Endothelial cell of umbilical vein (primary cell): ENCODE measurements at regions not wholly inside any gene's neighbourhood (a gene's known extent, or its start where the extent isn't known, plus 50 kb on each side); places are given as distances from the start of the nearest gene placed in this dataset.

Experiments
- BruUV-seq: library from RNA; stranded (reverse); fragments of 400-500 nt; replicated peaks from 2 replicates; lab custom pipeline; 2021; lab: Mats Ljungman, UMichigan
- CTCF ChIA-PET: fragments of 300-600, 350-600 bp; sonication (Branson Sonifier 250); formaldehyde crosslinking; loops from one replicate; lab custom pipeline; 2021; ENCODE audit warnings: antibody characterized with exemption, inconsistent platforms; lab: Charles Lee
- POLR2A ChIA-PET: fragments of 300-600, 350-600 bp; sonication (Branson Sonifier 250); formaldehyde crosslinking; loops from one replicate; lab custom pipeline; 2021; ENCODE audit warnings: antibody characterized with exemption, inconsistent platforms; lab: Charles Lee
- DNase-seq: peaks from one replicate; pipeline ENCODE4 v3.0.0-alpha.2; 2011; ENCODE audit warnings: low read depth, low spot score
- FAIRE-seq: peaks from 2 replicates; lab custom pipeline; 2011; peaks lifted over from hg19 to GRCh38; lab: Jason Lieb, UNC
- H2AFZ ChIP-seq: 2 replicates; pipeline ENCODE4 v1.6.0; 2012; ENCODE audit warnings: low read depth, low read length, control low read depth, inconsistent platforms
- H3K27ac ChIP-seq: 2 replicates; pipeline ENCODE4 v1.5.1; 2011; ENCODE audit warnings: low read depth, mild to moderate bottlenecking, control low read depth, low read length, moderate library complexity; ENCODE audit not compliant: insufficient read depth
- H3K27me3 ChIP-seq, 2 experiments: 2 replicates each; pipeline versions ENCODE4 v1.6.0 to v1.6.1; 2011; ENCODE audit warnings: low read length in 2 of 2, mixed read lengths in 1 of 2; ENCODE audit not compliant: control insufficient read depth in 2 of 2, insufficient read depth in 2 of 2
- H3K36me3 ChIP-seq, 2 experiments: 2 replicates in 1 of 2; 3 replicates in 1 of 2; pipeline ENCODE4 v1.5.1; 2011; ENCODE audit warnings: low read length in 2 of 2, mild to moderate bottlenecking in 1 of 2, moderate library complexity in 1 of 2; ENCODE audit not compliant: control insufficient read depth in 2 of 2, insufficient read depth in 2 of 2; ENCODE audit errors: extremely low read depth in 1 of 2
- H3K4me1 ChIP-seq: 3 replicates; pipeline ENCODE4 v1.5.1; 2011; ENCODE audit warnings: mild to moderate bottlenecking, low read length; ENCODE audit not compliant: control insufficient read depth, insufficient read depth; ENCODE audit errors: extremely low read depth
- H3K4me2 ChIP-seq: 2 replicates; pipeline ENCODE4 v1.6.1; 2011; ENCODE audit warnings: low read length, control low read depth, mixed read lengths; ENCODE audit not compliant: insufficient read depth
- H3K4me3 ChIP-seq, 3 experiments: fragments of 200-600 bp in 1 of 3; sonication (generic), shearing (Covaris generic) in 1 of 3; replicated peaks in 1 of 3; 2 replicates each; pipeline ENCODE4 v1.5.1; 2011 to 2016; ENCODE audit warnings: control low read depth in 3 of 3, low read length in 3 of 3, mild to moderate bottlenecking in 2 of 3, inconsistent platforms in 1 of 3, low read depth in 1 of 3, moderate library complexity in 1 of 3; ENCODE audit not compliant: insufficient read depth in 1 of 3
- H3K79me2 ChIP-seq: 2 replicates; pipeline ENCODE4 v1.6.0; 2012; ENCODE audit warnings: low read length, inconsistent platforms; ENCODE audit not compliant: control insufficient read depth, insufficient read depth
- H3K9ac ChIP-seq: replicated peaks from 2 replicates; pipeline ENCODE3; 2011; ENCODE audit warnings: low read length, control low read depth; ENCODE audit not compliant: insufficient read depth; ENCODE audit errors: extremely low read depth
- H3K9me1 ChIP-seq: replicated peaks from 3 replicates; pipeline ENCODE4 v1.6.0; 2011; ENCODE audit warnings: mild to moderate bottlenecking, low read length; ENCODE audit not compliant: control insufficient read depth, insufficient read depth; ENCODE audit errors: extremely low read depth
- H3K9me3 ChIP-seq: replicated peaks from 2 replicates; pipeline ENCODE4 v1.5.1; 2012; ENCODE audit warnings: low read length, inconsistent platforms; ENCODE audit not compliant: control insufficient read depth, insufficient read depth
- H4K20me1 ChIP-seq: replicated peaks from 2 replicates; pipeline ENCODE3; 2011; ENCODE audit warnings: mild to moderate bottlenecking, low read length; ENCODE audit not compliant: control insufficient read depth, insufficient read depth; ENCODE audit errors: extremely low read depth
- CTCF ChIP-seq, 2 donors: IDR thresholded peaks; 1 replicate in 1 of 2; 2 replicates in 1 of 2; pipeline ENCODE4 v1.5.1; 2011; ENCODE audit warnings: low read length in 2 of 2, mild to moderate bottlenecking in 2 of 2, moderate library complexity in 2 of 2, control low read depth in 1 of 2, inconsistent platforms in 1 of 2, low read depth in 1 of 2; ENCODE audit not compliant: insufficient read depth in 1 of 2; ENCODE audit errors: extremely low read depth in 1 of 2
- EZH2 ChIP-seq: IDR thresholded peaks from 2 replicates; pipeline ENCODE4 v1.6.1; 2012; ENCODE audit warnings: borderline replicate concordance, low read depth, mild to moderate bottlenecking, moderate library complexity, low read length, inconsistent platforms; ENCODE audit not compliant: severe bottlenecking
- FOS ChIP-seq: IDR thresholded peaks from 2 replicates; pipeline ENCODE4 v1.6.1; 2011; ENCODE audit warnings: mild to moderate bottlenecking, low read length, moderate library complexity, borderline replicate concordance; ENCODE audit not compliant: insufficient read depth
- GATA2 ChIP-seq: IDR thresholded peaks from 2 replicates; pipeline ENCODE4 v1.7.0; 2011; ENCODE audit warnings: low read depth, mild to moderate bottlenecking, moderate library complexity, mixed read lengths, low read length; ENCODE audit not compliant: insufficient read length, insufficient read depth
- JUN ChIP-seq: IDR thresholded peaks from 2 replicates; pipeline ENCODE4 v1.6.1; 2011; ENCODE audit warnings: borderline replicate concordance, low read depth; ENCODE audit not compliant: insufficient read length, insufficient read depth
- MYC ChIP-seq: IDR thresholded peaks from one replicate; pipeline ENCODE4 v1.6.1; 2011; ENCODE audit warnings: mild to moderate bottlenecking, low read depth, low read length
- POLR2A ChIP-seq: IDR thresholded peaks from 2 replicates; pipeline ENCODE4 v1.6.1; 2012; ENCODE audit warnings: low read depth, mild to moderate bottlenecking, control low read depth, low read length
- POLR2AphosphoS5 ChIP-seq: IDR thresholded peaks from 2 replicates; pipeline ENCODE4 v1.6.1; 2012; ENCODE audit warnings: low read depth, mild to moderate bottlenecking, control low read depth, low read length, moderate library complexity; ENCODE audit not compliant: insufficient read depth
- dilution Hi-C: fragments of 300-500 bp; cut with MboI; formaldehyde crosslinking; loops from one replicate; pipeline ENCODE4 v1.15.0; 2019; ENCODE audit warnings: low sequenced_read_pairs; ENCODE audit not compliant: extremely low pct_ligation_motif_present
- intact Hi-C: fragments of 100-400 bp; cut with micrococcal nuclease; formaldehyde crosslinking; loops from one replicate; pipeline ENCODE4 v1.10.0; 2022
- TF ChIP-seq, protein P1 (sequence below): IDR thresholded peaks from 2 replicates; pipeline ENCODE4 v1.6.1; 2011; ENCODE audit not compliant: insufficient read depth, insufficient read length

GRCh38 chr17:77831474-77832179 is 126.9 kb upstream of the TNRC6C start:
- BruUV-seq = no TSS peak
- FAIRE-seq = peak; percentile 82
- CTCF ChIA-PET = no interaction called here
- dilution Hi-C loops = no loop called here
- peak overlapping the region; percentile 85 for H3K27ac ChIP-seq
- no peaks in the 10 kb centered on the region for H3K9me1 ChIP-seq
- DNase-seq = peak; percentile 28
- H3K4me2 ChIP-seq = no peak overlapping the region
- no peaks in the 10 kb centered on the region for H3K27me3 ChIP-seq
- H4K20me1 ChIP-seq = no peaks in the 10 kb centered on the region
- no peaks in the 10 kb centered on the region for H3K9me3 ChIP-seq
- H3K79me2 ChIP-seq = no peaks in the 10 kb centered on the region
- H3K4me1 ChIP-seq = peaks cover 31% of the 10 kb centered on the region
- H3K36me3 ChIP-seq = no peaks in the 10 kb centered on the region
- POLR2A ChIA-PET = no interaction called here
- H3K4me3 ChIP-seq = no peak overlapping the region
- no peak overlapping the region for H3K9ac ChIP-seq
- H2AFZ ChIP-seq = peak overlapping the region; percentile 7
- TF ChIP-seq FOS (peak; percentile 32), CTCF (IDR thresholded peaks at IDR 0.05; ENCODE audit: extremely low read depth in 1 of 2, insufficient read depth in 1 of 2, low read depth in 1 of 2, low read length in 2 of 2) (no peak)
- intact Hi-C loops = loop anchor here (2.0 to 5.0 kb wide), 3 partner anchors 127 to 356 kb away; partner anchors contain the start of genes AFMID, TK1 and TNRC6C

DNA sequence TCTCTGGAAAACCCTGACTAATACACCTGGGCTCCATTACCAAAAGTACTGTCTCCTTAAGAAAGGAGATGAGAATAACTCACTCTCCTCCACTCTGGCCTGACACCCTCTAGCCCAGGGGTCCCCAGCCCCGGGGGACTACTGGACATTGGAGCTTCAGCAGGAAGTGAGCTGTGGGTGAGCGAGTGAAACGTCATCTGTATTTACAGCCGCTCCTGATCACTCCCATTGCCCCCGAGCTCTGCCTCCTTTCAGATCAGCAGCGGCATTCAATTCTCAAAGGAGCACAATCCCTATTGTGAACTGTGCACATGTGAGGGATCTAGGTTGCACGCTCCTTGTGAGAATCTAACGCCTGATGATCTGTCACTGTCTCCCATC is 126.3 kb upstream of the TNRC6C start:
- ChIA-PET CTCF (no interaction called here), POLR2A (no interaction called here)
- Histone ChIP-seq H3K4me1 (peaks cover 31% of the 10 kb centered on the region), H3K9ac (no peak overlapping the region), H3K79me2 (no peaks in the 10 kb centered on the region), H3K4me3 (no peak overlapping the region), H3K27ac (peak overlapping the region; percentile 30), H3K9me3 (no peaks in the 10 kb centered on the region), H3K9me1 (no peaks in the 10 kb centered on the region), H3K27me3 (no peaks in the 10 kb centered on the region), H2AFZ (no peak overlapping the region), H4K20me1 (no peaks in the 10 kb centered on the region), H3K4me2 (no peak overlapping the region), H3K36me3 (no peaks in the 10 kb centered on the region)
- BruUV-seq = no TSS peak
- intact Hi-C loops (loop anchor here (5.0 kb wide), 1 partner anchor 355 kb away; the partner anchor contains the start of genes AFMID and TK1), dilution Hi-C loops (no loop called here)
- FAIRE-seq (no peak), DNase-seq (no peak)
- TF ChIP-seq JUN (no peak), POLR2A (no peak), FOS (no peak), POLR2AphosphoS5 (no peak), EZH2 (no peak), CTCF (IDR thresholded peaks at IDR 0.05; ENCODE audit: extremely low read depth in 1 of 2, insufficient read depth in 1 of 2, low read depth in 1 of 2, low read length in 2 of 2) (no peak), MYC (no peak), GATA2 (no peak)
- TF ChIP-seq, protein P1, sequence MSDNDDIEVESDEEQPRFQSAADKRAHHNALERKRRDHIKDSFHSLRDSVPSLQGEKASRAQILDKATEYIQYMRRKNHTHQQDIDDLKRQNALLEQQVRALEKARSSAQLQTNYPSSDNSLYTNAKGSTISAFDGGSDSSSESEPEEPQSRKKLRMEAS = no peak
